Retinal pigment epithelial cell (primary cell): ENCODE measurements at regions not wholly inside any gene's neighbourhood (a gene's known extent, or its start where the extent isn't known, plus 50 kb on each side); places are given as distances from the start of the nearest gene placed in this dataset.

Experiments
- DNase-seq: peaks from one replicate; pipeline ENCODE4 v3.0.0-alpha.2; 2010; ENCODE audit warnings: low read depth
- H3K4me3 ChIP-seq: 2 replicates; pipeline ENCODE4 v1.5.1; 2011; ENCODE audit warnings: mild to moderate bottlenecking, low read length, control low read depth, moderate library complexity
- CTCF ChIP-seq: conservative IDR thresholded peaks from 2 replicates; pipeline ENCODE4 v1.5.1; 2011; ENCODE audit warnings: low read depth, low read length, control low read depth, inconsistent platforms

DNA sequence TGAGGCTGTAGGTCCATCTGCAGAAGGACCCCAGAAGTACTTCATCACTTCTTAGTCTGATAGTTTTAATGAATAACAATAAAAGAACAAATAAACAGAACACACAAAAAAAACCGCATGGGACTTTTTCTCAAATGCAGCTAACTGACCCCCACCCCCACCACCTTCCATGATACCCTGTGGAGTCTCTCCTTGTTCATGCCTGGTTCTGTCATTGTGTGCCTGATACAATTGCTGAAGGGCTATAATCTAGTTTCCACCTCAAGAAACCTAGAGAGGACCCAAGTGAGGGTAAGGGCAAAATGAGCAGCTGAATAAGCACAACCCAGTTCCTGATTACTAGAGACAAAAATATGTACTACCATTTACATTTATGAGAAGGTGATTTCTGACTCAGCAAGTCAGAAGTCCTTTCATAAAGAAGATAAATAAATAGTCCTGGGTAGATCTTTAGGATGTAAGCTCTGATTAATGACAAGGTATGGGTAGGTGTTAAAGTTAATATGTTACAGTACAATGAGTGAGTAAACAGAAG is 155.1 kb downstream of the TMA16 start:
- no peak for TF ChIP-seq CTCF
- no peak for DNase-seq
- no peak overlapping the region for H3K4me3 ChIP-seq

DNA sequence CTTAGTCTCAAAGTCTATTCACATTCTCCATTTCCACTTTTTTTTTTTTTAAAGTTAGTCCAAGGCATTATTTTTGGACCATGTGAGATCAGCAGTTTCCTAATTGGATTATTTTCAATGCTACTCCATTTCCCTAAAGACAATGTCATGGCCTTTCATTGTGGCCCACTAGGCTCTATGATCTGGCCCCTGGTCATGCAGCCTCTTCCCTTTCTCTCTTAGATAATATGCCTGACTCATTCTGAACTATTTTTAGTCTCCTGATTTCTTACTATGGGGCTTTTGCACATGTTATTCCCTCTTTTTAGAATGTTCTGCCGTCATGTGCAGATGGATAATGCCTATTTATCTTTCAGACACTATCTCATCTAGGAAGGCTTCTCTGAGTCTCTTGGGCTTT is 157.3 kb downstream of the TMA16 start:
- no peak overlapping the region for H3K4me3 ChIP-seq
- no peak for DNase-seq
- no peak for TF ChIP-seq CTCF

GRCh38 chr4:163654621-163655020 is 160.1 kb downstream of the TMA16 start:
- no peak for DNase-seq
- H3K4me3 ChIP-seq: no peak overlapping the region
- TF ChIP-seq CTCF: no peak

- H3K4me3 ChIP-seq: no peak overlapping the region
- TF ChIP-seq CTCF: no peak
- no peak for DNase-seq
Observed at GRCh38 chr4:163660636-163661035, 166.1 kb downstream of the TMA16 start.

DNA sequence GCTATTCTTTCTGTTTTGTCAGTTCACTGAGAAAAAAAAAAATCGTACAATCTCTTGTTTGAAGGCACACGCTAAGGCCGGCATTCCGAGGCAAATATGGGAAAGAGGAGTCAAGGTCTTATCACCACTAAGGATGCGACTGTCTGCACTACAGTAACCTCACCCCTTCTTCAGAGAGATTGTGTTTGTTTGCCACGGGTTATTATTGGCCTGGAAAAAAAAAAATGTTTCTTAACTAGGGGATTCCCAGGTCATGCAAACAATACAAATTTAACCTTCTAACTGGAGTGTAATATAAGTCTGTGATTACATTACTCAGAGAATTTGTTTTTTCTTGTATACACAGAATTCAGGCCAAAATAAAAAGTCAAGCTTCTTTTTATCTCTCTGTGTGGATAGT is 168.3 kb downstream of the TMA16 start:
- no peak overlapping the region for H3K4me3 ChIP-seq
- no peak for TF ChIP-seq CTCF
- DNase-seq: no peak

DNA sequence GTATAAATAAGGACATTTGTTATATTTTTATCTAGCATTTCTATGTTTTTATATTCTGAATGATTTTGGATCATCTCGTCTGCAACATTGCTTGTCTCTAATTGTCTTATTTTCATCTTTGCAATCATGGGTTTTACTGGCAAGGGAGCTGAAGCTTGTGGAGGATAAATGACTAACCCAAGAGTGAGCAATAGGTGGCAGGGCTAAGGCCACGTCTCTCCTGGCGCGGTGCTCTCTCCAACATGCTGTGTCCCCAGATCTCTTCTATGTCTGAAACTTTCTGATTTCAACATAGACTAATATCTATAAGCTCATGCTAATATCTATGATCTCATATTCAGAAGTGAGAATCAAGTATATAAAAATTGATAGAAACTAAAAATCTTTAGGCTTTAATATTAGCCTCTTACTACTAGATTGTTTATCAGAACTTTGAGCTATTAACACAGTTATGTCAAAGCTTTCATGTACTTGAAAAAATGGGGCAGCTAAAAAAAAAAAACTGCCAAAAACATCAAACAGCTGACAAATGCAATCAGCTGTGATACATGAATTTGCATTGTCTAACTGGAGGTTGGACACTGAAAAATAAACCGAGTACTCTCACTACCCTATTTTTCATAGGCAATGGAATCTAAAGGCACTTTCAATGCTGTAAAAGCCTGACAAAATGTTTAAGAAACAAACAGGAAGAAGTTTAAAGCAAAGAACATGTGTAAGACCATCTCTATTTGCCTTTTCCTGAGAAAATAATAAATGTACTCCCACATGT is 169.2 kb downstream of the TMA16 start:
- no peak overlapping the region for H3K4me3 ChIP-seq
- TF ChIP-seq CTCF: no peak
- DNase-seq: no peak

DNA sequence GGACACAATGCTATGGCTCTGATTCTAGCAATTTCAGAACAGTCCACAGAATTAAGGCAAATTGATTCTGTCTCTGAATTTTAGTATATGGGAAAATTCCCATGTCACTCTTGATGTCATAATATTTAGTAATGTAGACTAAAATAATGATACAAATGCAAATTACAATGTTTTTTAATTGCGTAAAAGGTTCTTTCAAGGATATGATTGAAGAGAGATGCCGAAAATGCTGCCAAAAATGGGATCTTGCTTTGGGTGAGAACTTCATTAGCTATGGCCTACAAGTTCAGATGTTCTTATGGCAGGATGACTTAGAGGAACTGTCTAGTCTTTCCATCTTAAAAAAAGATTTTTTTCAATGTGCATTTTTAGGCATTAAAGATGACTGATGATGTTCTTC is 170.6 kb downstream of the TMA16 start:
- no peak for DNase-seq
- no peak overlapping the region for H3K4me3 ChIP-seq
- no peak for TF ChIP-seq CTCF
